Astrocyte of the cerebellum (primary cell): ENCODE measurements at regions not wholly inside any gene's neighbourhood (a gene's known extent, or its start where the extent isn't known, plus 50 kb on each side); places are given as distances from the start of the nearest gene placed in this dataset.

Source experiments
- DNase-seq: peaks from one replicate; pipeline ENCODE4 v3.0.0-alpha.2; 2011; ENCODE audit warnings: low read depth
- H3K4me3 ChIP-seq: 2 replicates; pipeline ENCODE4 v1.5.1; 2011; ENCODE audit warnings: mild to moderate bottlenecking, low read depth, low read length, moderate library complexity
- CTCF ChIP-seq: IDR thresholded peaks from 2 replicates; pipeline ENCODE4 v1.5.1; 2012; ENCODE audit warnings: low read length, low read depth, moderate library complexity, mild to moderate bottlenecking; ENCODE audit errors: missing control alignments
- in situ Hi-C: cut with HindIII; loops from 2 replicates; pipeline ENCODE4 v1.10.0; 2017; ENCODE audit warnings: low sequenced_read_pairs

- no peak for TF ChIP-seq CTCF
- H3K4me3 ChIP-seq: no peak overlapping the region
- no peak for DNase-seq
- in situ Hi-C loops: no loop called here
Measured at GRCh38 chr19:46954993-46955812, 64.4 kb upstream of the NPAS1 start.

- DNase-seq: no peak
- no peak for TF ChIP-seq CTCF
- H3K4me3 ChIP-seq: no peak overlapping the region
- in situ Hi-C loops: no loop called here
Measured at GRCh38 chr19:46955813-46956371, 63.7 kb upstream of the NPAS1 start.

GRCh38 chr19:46958532-46958931 is 61.1 kb upstream of the NPAS1 start:
- in situ Hi-C loops: no loop called here
- no peak overlapping the region for H3K4me3 ChIP-seq
- TF ChIP-seq CTCF: no peak
- DNase-seq: no peak

GRCh38 chr19:46959894-46960556 is 59.6 kb upstream of the NPAS1 start:
- in situ Hi-C loops: no loop called here
- no peak for TF ChIP-seq CTCF
- DNase-seq: no peak
- H3K4me3 ChIP-seq: no peak overlapping the region

- no peak overlapping the region for H3K4me3 ChIP-seq
- no peak for DNase-seq
- TF ChIP-seq CTCF: no peak
- in situ Hi-C loops: no loop called here
Measured at GRCh38 chr19:46962030-46962570, 57.5 kb upstream of the NPAS1 start.

GRCh38 chr19:46963093-46963734 is 56.4 kb upstream of the NPAS1 start:
- no peak for TF ChIP-seq CTCF
- in situ Hi-C loops: no loop called here
- peak; percentile 93 for DNase-seq
- no peak overlapping the region for H3K4me3 ChIP-seq
